ENCODE measurements at regions not wholly inside any gene's neighbourhood (a gene's known extent, or its start where the extent isn't known, plus 50 kb on each side); places are given as distances from the start of the nearest gene placed in this dataset.

GRCh38 chr2:51650769-51651168 is 618.8 kb upstream of the NRXN1 start:
- no peak for ATAC-seq
- no peaks in the 10 kb centered on the region for H3K36me3 ChIP-seq
- H3K27ac ChIP-seq: no peak overlapping the region
- no peak for TF ChIP-seq EP300 (IDR thresholded peaks at IDR 0.05)
- no peak for TF ChIP-seq CTCF (IDR thresholded peaks at IDR 0.05)
- no peak for TF ChIP-seq POLR2AphosphoS5 (IDR thresholded peaks at IDR 0.05)
- no peak for TF ChIP-seq POLR2A (IDR thresholded peaks at IDR 0.05)
- H3K4me1 ChIP-seq: no peaks in the 10 kb centered on the region
- no peaks in the 10 kb centered on the region for H3K27me3 ChIP-seq
- H3K9me3 ChIP-seq: no peaks in the 10 kb centered on the region
- H3K4me3 ChIP-seq: no peak overlapping the region

- Histone ChIP-seq H3K27ac (no peak overlapping the region), H3K9me3 (no peaks in the 10 kb centered on the region), H3K4me1 (no peaks in the 10 kb centered on the region), H3K27me3 (no peaks in the 10 kb centered on the region), H3K36me3 (no peaks in the 10 kb centered on the region), H3K4me3 (no peak overlapping the region)
- WGBS, 2 donors (ENCODE audit: low coverage in 1 of 2): 58 to 90% methylated on average over 1 of the region's 1 CpG
- TF ChIP-seq EP300 (IDR thresholded peaks at IDR 0.05) (no peak), POLR2AphosphoS5 (IDR thresholded peaks at IDR 0.05) (no peak), CTCF (IDR thresholded peaks at IDR 0.05) (no peak), POLR2A (IDR thresholded peaks at IDR 0.05) (no peak)
- ATAC-seq: no peak
Measured at GRCh38 chr2:51649366-51649765, 617.4 kb upstream of the NRXN1 start.

- 39 to 50% methylated on average over 4 of the region's 4 CpGs for WGBS, 2 donors (ENCODE audit: low coverage in 1 of 2)
Measured at GRCh38 chr2:51638811-51639210, 606.9 kb upstream of the NRXN1 start.

GRCh38 chr2:51633073-51633472 is 601.1 kb upstream of the NRXN1 start:
- no peaks in the 10 kb centered on the region for H3K9me3 ChIP-seq
- no peak for TF ChIP-seq POLR2AphosphoS5 (IDR thresholded peaks at IDR 0.05)
- no peak for TF ChIP-seq CTCF (IDR thresholded peaks at IDR 0.05)
- no peak for TF ChIP-seq POLR2A (IDR thresholded peaks at IDR 0.05)
- no peak for TF ChIP-seq EP300 (IDR thresholded peaks at IDR 0.05)

More at GRCh38 chr2:51638811-51639210, 606.9 kb upstream of the NRXN1 start:
- Histone ChIP-seq H3K9me3 (no peaks in the 10 kb centered on the region), H3K4me3 (no peak overlapping the region), H3K36me3 (no peaks in the 10 kb centered on the region), H3K27me3 (no peaks in the 10 kb centered on the region), H3K4me1 (no peaks in the 10 kb centered on the region), H3K27ac (no peak overlapping the region)
- no peak for ATAC-seq
- TF ChIP-seq CTCF (IDR thresholded peaks at IDR 0.05) (no peak), POLR2AphosphoS5 (IDR thresholded peaks at IDR 0.05) (no peak), EP300 (IDR thresholded peaks at IDR 0.05) (no peak), POLR2A (IDR thresholded peaks at IDR 0.05) (no peak)

GRCh38 chr2:51629406-51629805 is 597.5 kb upstream of the NRXN1 start:
- TF ChIP-seq POLR2AphosphoS5 (IDR thresholded peaks at IDR 0.05): no peak
- no peak for TF ChIP-seq CTCF (IDR thresholded peaks at IDR 0.05)
- no peak for TF ChIP-seq EP300 (IDR thresholded peaks at IDR 0.05)
- no peak for TF ChIP-seq POLR2A (IDR thresholded peaks at IDR 0.05)
- no peak overlapping the region for H3K4me3 ChIP-seq
- no peaks in the 10 kb centered on the region for H3K36me3 ChIP-seq
- 51 to 59% methylated on average over 3 of the region's 3 CpGs for WGBS, 2 donors (ENCODE audit: low coverage in 1 of 2)
- H3K4me1 ChIP-seq: no peaks in the 10 kb centered on the region
- no peaks in the 10 kb centered on the region for H3K27me3 ChIP-seq
- no peaks in the 10 kb centered on the region for H3K9me3 ChIP-seq
- H3K27ac ChIP-seq: no peak overlapping the region
- no peak for ATAC-seq

More at GRCh38 chr2:51633073-51633472, 601.1 kb upstream of the NRXN1 start:
- Histone ChIP-seq H3K36me3 (no peaks in the 10 kb centered on the region), H3K27ac (no peak overlapping the region), H3K4me1 (no peaks in the 10 kb centered on the region), H3K27me3 (no peaks in the 10 kb centered on the region), H3K4me3 (no peak overlapping the region)
- ATAC-seq: no peak
